ENCODE measurements at regions not wholly inside any gene's neighbourhood (a gene's known extent, or its start where the extent isn't known, plus 50 kb on each side); places are given as distances from the start of the nearest gene placed in this dataset.

GRCh38 chr3:178324356-178324755, 211.9 kb upstream of the KCNMB2 start:
- Histone ChIP-seq H3K36me3 (ENCODE audit: control insufficient read depth in 2 of 2, insufficient read depth in 2 of 2, low read length in 2 of 2) (no peaks in the 10 kb centered on the region), H3K27ac (ENCODE audit: low read depth in 2 of 2, low read length in 2 of 2) (no peak overlapping the region), H3K27me3 (ENCODE audit: control insufficient read depth in 2 of 2, insufficient read depth in 2 of 2, low read length in 2 of 2) (no peaks in the 10 kb centered on the region), H3K4me3 (ENCODE audit: low read length in 2 of 2) (no peak overlapping the region), H3K4me1 (ENCODE audit: control insufficient read depth in 2 of 2, insufficient read depth in 2 of 2, low read length in 2 of 2) (peaks cover 0 to 4% of the 10 kb centered on the region in 2 donors), H3K9ac (ENCODE audit: low read depth in 1 of 2, low read length in 2 of 2) (no peak overlapping the region), H3K9me3 (ENCODE audit: control insufficient read depth in 2 of 2, low read length in 2 of 2) (no peaks in the 10 kb centered on the region)

GRCh38 chr3:178325330-178325729, 210.9 kb upstream of the KCNMB2 start:
- Histone ChIP-seq H3K4me3 (ENCODE audit: low read length in 2 of 2) (no peak overlapping the region), H3K27me3 (ENCODE audit: control insufficient read depth in 2 of 2, insufficient read depth in 2 of 2, low read length in 2 of 2) (no peaks in the 10 kb centered on the region), H3K36me3 (ENCODE audit: control insufficient read depth in 2 of 2, insufficient read depth in 2 of 2, low read length in 2 of 2) (no peaks in the 10 kb centered on the region), H3K9me3 (ENCODE audit: control insufficient read depth in 2 of 2, low read length in 2 of 2) (no peaks in the 10 kb centered on the region), H3K27ac (ENCODE audit: low read depth in 2 of 2, low read length in 2 of 2) (no peak overlapping the region), H3K9ac (ENCODE audit: low read depth in 1 of 2, low read length in 2 of 2) (no peak overlapping the region), H3K4me1 (ENCODE audit: control insufficient read depth in 2 of 2, insufficient read depth in 2 of 2, low read length in 2 of 2) (peaks cover 0 to 1% of the 10 kb centered on the region in 2 donors)

- Histone ChIP-seq H3K4me3 (ENCODE audit: low read length in 2 of 2) (no peak overlapping the region), H3K9me3 (ENCODE audit: control insufficient read depth in 2 of 2, low read length in 2 of 2) (no peaks in the 10 kb centered on the region), H3K27ac (ENCODE audit: low read depth in 2 of 2, low read length in 2 of 2) (no peak overlapping the region), H3K9ac (ENCODE audit: low read depth in 1 of 2, low read length in 2 of 2) (no peak overlapping the region), H3K4me1 (ENCODE audit: control insufficient read depth in 2 of 2, insufficient read depth in 2 of 2, low read length in 2 of 2) (no peaks in the 10 kb centered on the region), H3K36me3 (ENCODE audit: control insufficient read depth in 2 of 2, insufficient read depth in 2 of 2, low read length in 2 of 2) (no peaks in the 10 kb centered on the region), H3K27me3 (ENCODE audit: control insufficient read depth in 2 of 2, insufficient read depth in 2 of 2, low read length in 2 of 2) (no peaks in the 10 kb centered on the region)
Measured at GRCh38 chr3:178329936-178330335, 206.3 kb upstream of the KCNMB2 start.

- Histone ChIP-seq H3K27ac (ENCODE audit: low read depth in 2 of 2, low read length in 2 of 2) (no peak overlapping the region), H3K9ac (ENCODE audit: low read depth in 1 of 2, low read length in 2 of 2) (no peak overlapping the region), H3K9me3 (ENCODE audit: control insufficient read depth in 2 of 2, low read length in 2 of 2) (no peaks in the 10 kb centered on the region), H3K27me3 (ENCODE audit: control insufficient read depth in 2 of 2, insufficient read depth in 2 of 2, low read length in 2 of 2) (no peaks in the 10 kb centered on the region), H3K4me3 (ENCODE audit: low read length in 2 of 2) (no peak overlapping the region), H3K36me3 (ENCODE audit: control insufficient read depth in 2 of 2, insufficient read depth in 2 of 2, low read length in 2 of 2) (no peaks in the 10 kb centered on the region), H3K4me1 (ENCODE audit: control insufficient read depth in 2 of 2, insufficient read depth in 2 of 2, low read length in 2 of 2) (no peaks in the 10 kb centered on the region)
Measured at GRCh38 chr3:178334239-178334638, 202.0 kb upstream of the KCNMB2 start.

- no peaks in the 10 kb centered on the region for H3K36me3 ChIP-seq (ENCODE audit: control insufficient read depth in 2 of 2, insufficient read depth in 2 of 2, low read length in 2 of 2)
- H3K27me3 ChIP-seq (ENCODE audit: control insufficient read depth in 2 of 2, insufficient read depth in 2 of 2, low read length in 2 of 2) = no peaks in the 10 kb centered on the region
- H3K9ac ChIP-seq (ENCODE audit: low read depth in 1 of 2, low read length in 2 of 2) = no peak overlapping the region
- H3K27ac ChIP-seq (ENCODE audit: low read depth in 2 of 2, low read length in 2 of 2) = no peak overlapping the region
- H3K4me1 ChIP-seq (ENCODE audit: control insufficient read depth in 2 of 2, insufficient read depth in 2 of 2, low read length in 2 of 2) = no peaks in the 10 kb centered on the region
- H3K9me3 ChIP-seq (ENCODE audit: control insufficient read depth in 2 of 2, low read length in 2 of 2) = no peaks in the 10 kb centered on the region
- no peak overlapping the region for H3K4me3 ChIP-seq (ENCODE audit: low read length in 2 of 2)
Measured at GRCh38 chr3:178336336-178336735, 199.9 kb upstream of the KCNMB2 start.

GRCh38 chr3:178340506-178340905, 195.7 kb upstream of the KCNMB2 start:
- no peaks in the 10 kb centered on the region for H3K36me3 ChIP-seq (ENCODE audit: control insufficient read depth in 2 of 2, insufficient read depth in 2 of 2, low read length in 2 of 2)
- H3K27me3 ChIP-seq (ENCODE audit: control insufficient read depth in 2 of 2, insufficient read depth in 2 of 2, low read length in 2 of 2) = no peaks in the 10 kb centered on the region
- no peak overlapping the region for H3K27ac ChIP-seq (ENCODE audit: low read depth in 2 of 2, low read length in 2 of 2)
- H3K9me3 ChIP-seq (ENCODE audit: control insufficient read depth in 2 of 2, low read length in 2 of 2) = no peaks in the 10 kb centered on the region
- H3K4me1 ChIP-seq (ENCODE audit: control insufficient read depth in 2 of 2, insufficient read depth in 2 of 2, low read length in 2 of 2) = peaks cover 0 to 11% of the 10 kb centered on the region in 2 donors
- H3K9ac ChIP-seq (ENCODE audit: low read depth in 1 of 2, low read length in 2 of 2) = no peak overlapping the region
- H3K4me3 ChIP-seq (ENCODE audit: low read length in 2 of 2) = no peak overlapping the region

- Histone ChIP-seq H3K4me1 (ENCODE audit: control insufficient read depth in 2 of 2, insufficient read depth in 2 of 2, low read length in 2 of 2) (peaks cover 0 to 11% of the 10 kb centered on the region in 2 donors), H3K27me3 (ENCODE audit: control insufficient read depth in 2 of 2, insufficient read depth in 2 of 2, low read length in 2 of 2) (no peaks in the 10 kb centered on the region), H3K36me3 (ENCODE audit: control insufficient read depth in 2 of 2, insufficient read depth in 2 of 2, low read length in 2 of 2) (no peaks in the 10 kb centered on the region)
Measured at GRCh38 chr3:178341636-178342035, 194.6 kb upstream of the KCNMB2 start.

GRCh38 chr3:178342111-178342510, 194.1 kb upstream of the KCNMB2 start:
- H3K27ac ChIP-seq (ENCODE audit: low read depth in 2 of 2, low read length in 2 of 2) = no peak overlapping the region
- H3K36me3 ChIP-seq (ENCODE audit: control insufficient read depth in 2 of 2, insufficient read depth in 2 of 2, low read length in 2 of 2) = no peaks in the 10 kb centered on the region
- no peak overlapping the region for H3K9ac ChIP-seq (ENCODE audit: low read depth in 1 of 2, low read length in 2 of 2)
- H3K9me3 ChIP-seq (ENCODE audit: control insufficient read depth in 2 of 2, low read length in 2 of 2) = no peaks in the 10 kb centered on the region
- no peaks in the 10 kb centered on the region for H3K27me3 ChIP-seq (ENCODE audit: control insufficient read depth in 2 of 2, insufficient read depth in 2 of 2, low read length in 2 of 2)
- H3K4me1 ChIP-seq (ENCODE audit: control insufficient read depth in 2 of 2, insufficient read depth in 2 of 2, low read length in 2 of 2) = peaks cover 0 to 11% of the 10 kb centered on the region in 2 donors
- H3K4me3 ChIP-seq (ENCODE audit: low read length in 2 of 2) = no peak overlapping the region

More at GRCh38 chr3:178341636-178342035, 194.6 kb upstream of the KCNMB2 start:
- Histone ChIP-seq H3K27ac (ENCODE audit: low read depth in 2 of 2, low read length in 2 of 2) (no peak overlapping the region), H3K9ac (ENCODE audit: low read depth in 1 of 2, low read length in 2 of 2) (no peak overlapping the region), H3K4me3 (ENCODE audit: low read length in 2 of 2) (no peak overlapping the region), H3K9me3 (ENCODE audit: control insufficient read depth in 2 of 2, low read length in 2 of 2) (no peaks in the 10 kb centered on the region)

GRCh38 chr3:178343433-178344038, 192.7 kb upstream of the KCNMB2 start:
- no peaks in the 10 kb centered on the region for H3K27me3 ChIP-seq (ENCODE audit: control insufficient read depth in 2 of 2, insufficient read depth in 2 of 2, low read length in 2 of 2)
- H3K9me3 ChIP-seq (ENCODE audit: control insufficient read depth in 2 of 2, low read length in 2 of 2) = no peaks in the 10 kb centered on the region
- peaks cover 0 to 11% of the 10 kb centered on the region in 2 donors for H3K4me1 ChIP-seq (ENCODE audit: control insufficient read depth in 2 of 2, insufficient read depth in 2 of 2, low read length in 2 of 2)
- no peak overlapping the region for H3K4me3 ChIP-seq (ENCODE audit: low read length in 2 of 2)
- H3K36me3 ChIP-seq (ENCODE audit: control insufficient read depth in 2 of 2, insufficient read depth in 2 of 2, low read length in 2 of 2) = no peaks in the 10 kb centered on the region
- H3K9ac ChIP-seq (ENCODE audit: low read depth in 1 of 2, low read length in 2 of 2) = no peak overlapping the region
- H3K27ac ChIP-seq (ENCODE audit: low read depth in 2 of 2, low read length in 2 of 2) = peak overlapping the region; percentile 68 to 78

- H3K27ac ChIP-seq (ENCODE audit: low read depth in 2 of 2, low read length in 2 of 2) = no peak overlapping the region
- no peaks in the 10 kb centered on the region for H3K9me3 ChIP-seq (ENCODE audit: control insufficient read depth in 2 of 2, low read length in 2 of 2)
- H3K9ac ChIP-seq (ENCODE audit: low read depth in 1 of 2, low read length in 2 of 2) = no peak overlapping the region
- H3K4me3 ChIP-seq (ENCODE audit: low read length in 2 of 2) = no peak overlapping the region
- no peaks in the 10 kb centered on the region for H3K27me3 ChIP-seq (ENCODE audit: control insufficient read depth in 2 of 2, insufficient read depth in 2 of 2, low read length in 2 of 2)
- peaks cover 0 to 11% of the 10 kb centered on the region in 2 donors for H3K4me1 ChIP-seq (ENCODE audit: control insufficient read depth in 2 of 2, insufficient read depth in 2 of 2, low read length in 2 of 2)
- no peaks in the 10 kb centered on the region for H3K36me3 ChIP-seq (ENCODE audit: control insufficient read depth in 2 of 2, insufficient read depth in 2 of 2, low read length in 2 of 2)
Measured at GRCh38 chr3:178345944-178346343, 190.3 kb upstream of the KCNMB2 start.
